CD8-positive, alpha-beta memory T cell (primary cell): ENCODE measurements at regions not wholly inside any gene's neighbourhood (a gene's known extent, or its start where the extent isn't known, plus 50 kb on each side); places are given as distances from the start of the nearest gene placed in this dataset.

Source experiments
- CTCF ChIA-PET: fragments of 350-600 bp; sonication (Branson Sonifier 250); formaldehyde crosslinking; loops from one replicate; lab custom pipeline; 2021; ENCODE audit warnings: antibody characterized with exemption; lab: Charles Lee
- POLR2A ChIA-PET: fragments of 350-600 bp; sonication (Branson Sonifier 250); formaldehyde crosslinking; loops from one replicate; lab custom pipeline; 2021; ENCODE audit warnings: antibody characterized with exemption; lab: Charles Lee
- DNase-seq, 5 donors: peaks; one replicate each; pipeline versions ENCODE4 v3.0.0 to v3.0.0-alpha.2; 2020 to 2022; ENCODE audit warnings: mixed read lengths in 1 of 5
- H3K27ac ChIP-seq: one replicate; pipeline ENCODE4 v1.7.0; 2013; ENCODE audit warnings: low read depth, mild to moderate bottlenecking, low read length, moderate library complexity
- H3K27me3 ChIP-seq: 2 replicates; pipeline ENCODE4 v1.7.0; 2013; ENCODE audit warnings: low read length, mild to moderate bottlenecking; ENCODE audit not compliant: insufficient read depth, poor library complexity, severe bottlenecking
- H3K36me3 ChIP-seq: 2 replicates; pipeline ENCODE4 v1.7.0; 2013; ENCODE audit warnings: mild to moderate bottlenecking, low read length, moderate library complexity; ENCODE audit not compliant: insufficient read depth
- H3K4me1 ChIP-seq: 2 replicates; pipeline ENCODE4 v1.7.0; 2013; ENCODE audit warnings: mild to moderate bottlenecking, low read length, moderate library complexity; ENCODE audit not compliant: insufficient read depth
- H3K4me3 ChIP-seq: 2 replicates; pipeline ENCODE4 v1.7.0; 2013; ENCODE audit warnings: mild to moderate bottlenecking, low read length
- H3K9me3 ChIP-seq: 2 replicates; pipeline ENCODE4 v1.7.0; 2013; ENCODE audit warnings: mild to moderate bottlenecking, low read length
- H3K27ac Mint-ChIP-seq, 8 donors: one replicate each; pipeline ENCODE4 v1.8.0; 2020 to 2021; ENCODE audit warnings: mixed read lengths in 8 of 8, mild to moderate bottlenecking in 6 of 8, inconsistent platforms in 3 of 8, moderate library complexity in 3 of 8
- H3K27me3 Mint-ChIP-seq, 2 donors: one replicate each; pipeline ENCODE4 v1.8.0; 2020 to 2021; ENCODE audit warnings: mixed read lengths in 2 of 2, mild to moderate bottlenecking in 1 of 2, moderate library complexity in 1 of 2
- H3K36me3 Mint-ChIP-seq, 3 donors: one replicate each; pipeline ENCODE4 v1.8.0; 2020 to 2021; ENCODE audit warnings: mixed read lengths in 3 of 3, inconsistent platforms in 1 of 3, mild to moderate bottlenecking in 1 of 3
- H3K4me1 Mint-ChIP-seq, 3 donors: one replicate each; pipeline ENCODE4 v1.8.0; 2020 to 2021; ENCODE audit warnings: mixed read lengths in 3 of 3, inconsistent platforms in 1 of 3, mild to moderate bottlenecking in 1 of 3
- H3K4me3 Mint-ChIP-seq, 7 donors: one replicate each; pipeline ENCODE4 v1.8.0; 2020 to 2021; ENCODE audit warnings: mixed read lengths in 7 of 7, mild to moderate bottlenecking in 6 of 7, moderate library complexity in 4 of 7, inconsistent platforms in 2 of 7
- H3K9me3 Mint-ChIP-seq, 5 donors: one replicate each; pipeline ENCODE4 v1.8.0; 2020 to 2022; ENCODE audit warnings: mixed read lengths in 5 of 5, mild to moderate bottlenecking in 3 of 5, moderate library complexity in 2 of 5, inconsistent platforms in 1 of 5

DNA sequence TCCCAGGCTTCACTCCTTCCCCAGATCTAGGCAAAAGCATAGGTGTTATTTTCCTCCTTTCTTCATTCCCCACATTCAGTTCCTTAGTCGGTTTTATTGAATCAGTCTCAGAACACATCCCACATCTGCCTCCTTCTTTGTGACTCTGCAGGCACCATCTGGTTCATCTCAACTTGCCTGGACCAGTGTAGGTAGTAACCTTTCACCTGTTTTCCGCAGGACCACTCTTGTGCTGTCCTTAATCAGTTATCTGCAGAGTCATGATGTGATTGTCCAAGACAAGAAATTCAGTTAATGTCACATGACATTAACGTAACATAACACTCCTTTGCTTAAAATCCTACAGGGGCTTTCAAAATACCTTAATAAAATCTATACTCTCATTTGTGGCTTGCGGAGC, 174.6 kb downstream of the CHRM3 start:
- Histone ChIP-seq H3K4me3 (no peak overlapping the region), H3K4me1 (no peaks in the 10 kb centered on the region), H3K27ac (no peak overlapping the region), H3K27me3 (no peaks in the 10 kb centered on the region), H3K36me3 (no peaks in the 10 kb centered on the region), H3K9me3 (no peaks in the 10 kb centered on the region)
- no peak for DNase-seq
- Mint-ChIP-seq H3K9me3 (no peaks in the 10 kb centered on the region), H3K4me3 (no peak overlapping the region), H3K27me3 (peaks cover 0 to 8% of the 10 kb centered on the region in 2 donors), H3K4me1 (peaks cover 4 to 7% (median 7%) of the 10 kb centered on the region in 3 donors), H3K36me3 (peaks cover 0 to 3% (median 0%) of the 10 kb centered on the region in 3 donors), H3K27ac (no peak overlapping the region)
- ChIA-PET POLR2A (no interaction called here), CTCF (no interaction called here)

DNA sequence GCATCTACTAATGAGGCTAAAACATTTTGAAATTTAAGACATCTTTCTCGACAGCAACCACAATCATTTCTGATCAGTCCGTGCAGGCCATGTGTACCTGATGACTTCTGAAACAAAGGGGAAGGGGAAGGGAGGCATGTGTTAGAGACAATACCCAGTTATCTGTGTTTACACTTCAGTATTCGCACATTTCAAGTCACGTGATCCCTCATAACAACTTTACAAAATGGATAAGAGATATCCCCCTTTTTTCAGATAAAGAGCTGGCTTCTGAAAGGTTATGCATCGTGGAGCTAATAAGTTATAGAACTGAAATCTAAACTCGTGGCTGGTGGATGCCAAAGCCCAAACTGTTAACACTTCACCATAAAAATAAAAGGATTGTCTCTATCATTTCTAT, 175.7 kb downstream of the CHRM3 start:
- ChIA-PET POLR2A (no interaction called here), CTCF (interaction anchor here (1.7 kb wide), 1 partner anchor 11 kb away, joined by 3 read pairs; no protein-coding TSS in a partner anchor)

DNA sequence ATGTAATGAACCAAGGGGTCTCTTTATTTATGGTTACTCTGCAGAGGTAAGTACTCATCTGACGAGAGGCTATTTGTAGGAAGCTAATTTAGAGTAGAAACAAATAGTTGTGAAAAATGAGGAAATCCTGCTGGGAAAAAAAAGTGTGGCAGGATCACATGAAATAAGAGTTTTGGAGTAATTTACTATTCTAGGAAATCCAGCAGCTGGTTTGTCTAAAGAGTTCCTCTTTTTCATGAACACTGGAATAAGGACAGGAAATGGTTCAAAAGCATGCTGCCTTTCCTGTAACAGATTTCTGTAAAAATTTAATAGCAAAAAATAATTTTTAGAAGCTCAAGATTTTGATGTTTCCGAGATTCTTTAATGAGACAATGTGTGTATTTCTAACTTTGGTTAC, 177.3 kb downstream of the CHRM3 start:
- no peaks in the 10 kb centered on the region for H3K9me3 ChIP-seq
- H3K36me3 ChIP-seq, result no peaks in the 10 kb centered on the region
- H3K27ac Mint-ChIP-seq, result peak overlapping the region in 1 of 8 donors; percentile 8
- CTCF ChIA-PET, result interaction anchor here (1.7 kb wide), 1 partner anchor 9 kb away, joined by 3 read pairs; no protein-coding TSS in a partner anchor
- no peaks in the 10 kb centered on the region for H3K4me1 ChIP-seq
- H3K27me3 ChIP-seq, result no peaks in the 10 kb centered on the region
- POLR2A ChIA-PET, result no interaction called here
- no peak overlapping the region for H3K4me3 ChIP-seq
- no peak overlapping the region for H3K27ac ChIP-seq
- H3K4me1 Mint-ChIP-seq, result peaks cover 3 to 7% (median 6%) of the 10 kb centered on the region in 3 donors
- peaks cover 0 to 3% (median 2%) of the 10 kb centered on the region in 3 donors for H3K36me3 Mint-ChIP-seq
- no peak for DNase-seq
- H3K4me3 Mint-ChIP-seq, result no peak overlapping the region
- H3K27me3 Mint-ChIP-seq, result peaks cover 1 to 8% of the 10 kb centered on the region in 2 donors
- no peaks in the 10 kb centered on the region for H3K9me3 Mint-ChIP-seq

More for the DNA sequence above, 175.7 kb downstream of the CHRM3 start:
- H3K27me3 Mint-ChIP-seq, result peaks cover 0 to 8% of the 10 kb centered on the region in 2 donors
- H3K27me3 ChIP-seq, result no peaks in the 10 kb centered on the region
- H3K36me3 ChIP-seq, result no peaks in the 10 kb centered on the region
- peaks cover 4 to 7% (median 7%) of the 10 kb centered on the region in 3 donors for H3K4me1 Mint-ChIP-seq
- no peaks in the 10 kb centered on the region for H3K9me3 ChIP-seq
- no peak overlapping the region for H3K4me3 ChIP-seq
- no peak overlapping the region for H3K27ac ChIP-seq
- no peaks in the 10 kb centered on the region for H3K9me3 Mint-ChIP-seq
- no peak overlapping the region for H3K4me3 Mint-ChIP-seq
- H3K36me3 Mint-ChIP-seq, result peaks cover 0 to 3% (median 0%) of the 10 kb centered on the region in 3 donors
- H3K27ac Mint-ChIP-seq, result no peak overlapping the region
- no peak for DNase-seq
- H3K4me1 ChIP-seq, result no peaks in the 10 kb centered on the region

DNA sequence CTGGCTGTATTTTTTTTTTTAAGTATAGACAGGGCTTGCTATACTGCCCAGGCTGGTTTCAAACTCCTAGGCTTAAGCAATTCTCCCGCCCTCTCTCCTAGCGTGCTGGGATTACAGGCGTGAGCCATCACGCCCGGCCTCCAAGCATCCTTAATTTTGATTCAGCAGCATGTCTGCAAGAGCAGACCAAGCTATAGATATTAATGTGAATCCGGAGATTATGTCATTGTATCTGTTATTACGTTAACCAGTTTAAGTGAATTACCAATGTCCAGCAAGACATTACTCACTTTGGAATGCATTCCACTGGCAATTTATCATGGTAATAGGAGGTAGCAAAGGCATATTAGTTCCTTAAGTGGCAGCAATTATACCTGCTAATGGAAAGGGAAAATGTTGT, 179.7 kb downstream of the CHRM3 start:
- no peak overlapping the region for H3K27ac ChIP-seq
- no peak overlapping the region for H3K27ac Mint-ChIP-seq
- no peaks in the 10 kb centered on the region for H3K9me3 ChIP-seq
- H3K27me3 ChIP-seq, result no peaks in the 10 kb centered on the region
- H3K4me3 ChIP-seq, result no peak overlapping the region
- DNase-seq, result no peak
- no peak overlapping the region for H3K4me3 Mint-ChIP-seq
- no peaks in the 10 kb centered on the region for H3K4me1 ChIP-seq
- CTCF ChIA-PET, result no interaction called here
- H3K9me3 Mint-ChIP-seq, result no peaks in the 10 kb centered on the region
- no peaks in the 10 kb centered on the region for H3K4me1 Mint-ChIP-seq
- H3K36me3 ChIP-seq, result no peaks in the 10 kb centered on the region
- POLR2A ChIA-PET, result no interaction called here
- peaks cover 1 to 2% of the 10 kb centered on the region in 2 donors for H3K27me3 Mint-ChIP-seq
- peaks cover 0 to 2% (median 0%) of the 10 kb centered on the region in 3 donors for H3K36me3 Mint-ChIP-seq

DNA sequence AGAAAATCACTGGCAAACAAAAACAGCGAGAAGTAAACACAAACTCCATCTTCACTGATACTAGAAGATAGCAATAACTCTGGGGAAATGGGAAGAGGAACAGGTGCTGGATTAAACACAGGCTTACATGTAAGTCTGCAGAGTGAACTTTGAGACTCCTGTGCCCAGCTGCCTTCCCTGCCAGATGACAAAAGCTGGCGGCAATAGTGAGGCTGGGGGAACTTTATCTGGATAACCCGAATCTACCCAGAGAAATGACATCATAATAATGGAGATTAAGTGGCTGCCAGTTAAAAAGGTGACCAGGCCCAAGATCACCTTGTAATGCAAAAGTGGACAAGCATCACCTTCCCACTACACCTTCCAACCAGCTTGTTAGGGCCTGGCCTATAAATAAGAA, 184.5 kb downstream of the CHRM3 start:
- no peaks in the 10 kb centered on the region for H3K9me3 ChIP-seq
- no peaks in the 10 kb centered on the region for H3K36me3 ChIP-seq
- CTCF ChIA-PET, result no interaction called here
- no peaks in the 10 kb centered on the region for H3K4me1 ChIP-seq
- DNase-seq, result no peak
- no peaks in the 10 kb centered on the region for H3K9me3 Mint-ChIP-seq
- H3K4me3 Mint-ChIP-seq, result no peak overlapping the region
- no peak overlapping the region for H3K27ac Mint-ChIP-seq
- no peaks in the 10 kb centered on the region for H3K27me3 ChIP-seq
- H3K36me3 Mint-ChIP-seq, result peaks cover 0 to 2% (median 0%) of the 10 kb centered on the region in 3 donors
- H3K4me3 ChIP-seq, result no peak overlapping the region
- POLR2A ChIA-PET, result no interaction called here
- H3K27me3 Mint-ChIP-seq, result peaks cover 0 to 1% of the 10 kb centered on the region in 2 donors
- no peak overlapping the region for H3K27ac ChIP-seq
- peaks cover 0 to 2% (median 0%) of the 10 kb centered on the region in 3 donors for H3K4me1 Mint-ChIP-seq

DNA sequence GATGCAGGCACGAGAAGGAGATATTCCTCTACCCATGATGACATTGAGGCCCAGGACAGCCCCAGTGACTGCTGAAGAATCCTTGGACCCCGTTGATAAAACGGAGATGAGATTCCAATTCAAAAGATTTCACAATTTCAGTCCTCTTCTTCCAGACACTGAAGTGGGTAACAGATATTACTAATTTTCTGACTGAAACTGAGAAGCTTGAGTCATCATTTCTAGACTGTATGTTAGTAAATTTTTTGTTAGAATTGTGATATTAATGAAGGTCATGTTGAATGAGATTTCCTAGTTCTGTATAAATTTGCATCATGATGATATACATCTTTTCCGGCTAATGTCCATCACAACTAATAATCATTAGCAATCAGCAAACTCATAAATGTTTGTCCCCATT, 185.8 kb downstream of the CHRM3 start:
- H3K4me1 ChIP-seq, result no peaks in the 10 kb centered on the region
- no peaks in the 10 kb centered on the region for H3K9me3 ChIP-seq
- H3K4me3 ChIP-seq, result no peak overlapping the region
- Mint-ChIP-seq H3K27ac (no peak overlapping the region), H3K36me3 (peaks cover 0 to 1% (median 0%) of the 10 kb centered on the region in 3 donors), H3K4me3 (no peak overlapping the region), H3K9me3 (no peaks in the 10 kb centered on the region), H3K27me3 (peaks cover 0 to 1% of the 10 kb centered on the region in 2 donors), H3K4me1 (peaks cover 0 to 2% (median 0%) of the 10 kb centered on the region in 3 donors)
- no peak for DNase-seq
- ChIA-PET CTCF (interaction anchor here (1.0 kb wide), 1 partner anchor 9 kb away, joined by 3 read pairs; no protein-coding TSS in a partner anchor), POLR2A (no interaction called here)
- H3K27ac ChIP-seq, result no peak overlapping the region
- no peaks in the 10 kb centered on the region for H3K36me3 ChIP-seq
- H3K27me3 ChIP-seq, result no peaks in the 10 kb centered on the region

DNA sequence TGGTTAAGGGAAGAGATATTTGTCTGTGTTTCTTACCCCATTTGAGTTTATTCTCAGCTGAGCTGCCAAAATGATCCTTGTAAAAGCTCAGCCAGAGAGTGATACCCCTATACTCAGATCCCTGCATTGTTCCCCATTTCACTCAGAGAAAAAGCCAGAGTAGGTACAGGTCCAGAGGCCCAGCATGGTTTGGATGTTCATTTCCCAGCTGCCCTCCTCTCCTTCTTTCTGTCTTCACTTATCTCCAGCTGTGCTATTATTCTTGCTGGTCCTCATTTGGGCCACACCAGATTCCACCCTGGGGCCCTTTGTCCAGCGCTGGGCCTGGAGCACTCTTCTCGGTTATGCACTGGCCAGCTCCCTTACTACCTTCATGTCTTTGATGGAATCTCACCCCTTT, 187.7 kb downstream of the CHRM3 start:
- Histone ChIP-seq H3K27ac (no peak overlapping the region), H3K27me3 (no peaks in the 10 kb centered on the region), H3K4me1 (no peaks in the 10 kb centered on the region), H3K9me3 (no peaks in the 10 kb centered on the region), H3K36me3 (no peaks in the 10 kb centered on the region), H3K4me3 (no peak overlapping the region)
- CTCF ChIA-PET, result interaction anchor here (0.5 kb wide), 1 partner anchor 10 kb away, joined by 3 read pairs; no protein-coding TSS in a partner anchor
- Mint-ChIP-seq H3K27me3 (peaks cover 2 to 3% of the 10 kb centered on the region in 2 donors), H3K9me3 (no peaks in the 10 kb centered on the region), H3K4me1 (peaks cover 0 to 2% (median 0%) of the 10 kb centered on the region in 3 donors), H3K27ac (no peak overlapping the region), H3K36me3 (no peaks in the 10 kb centered on the region), H3K4me3 (no peak overlapping the region)
- no peak for DNase-seq
- POLR2A ChIA-PET, result no interaction called here

DNA sequence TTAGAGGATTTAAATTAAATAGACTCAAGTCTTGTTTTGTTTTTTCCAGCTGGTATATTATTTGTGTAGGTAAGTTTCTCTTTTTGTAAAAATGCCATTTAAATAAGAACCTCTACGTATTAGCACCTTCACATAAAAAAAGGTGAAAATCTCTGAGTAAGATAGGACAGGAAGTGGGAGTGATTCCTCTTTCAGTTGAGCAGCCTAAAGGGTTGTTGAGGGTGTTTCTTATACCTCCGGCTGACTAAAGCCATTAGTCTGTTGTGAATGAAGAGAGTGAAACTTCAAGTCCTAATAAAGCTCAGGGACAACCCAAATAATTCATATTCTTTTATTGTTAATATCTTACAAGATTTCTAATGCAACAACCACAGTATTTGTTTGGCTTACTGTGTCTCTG, 188.7 kb downstream of the CHRM3 start:
- Mint-ChIP-seq H3K36me3 (no peaks in the 10 kb centered on the region), H3K27me3 (peaks cover 2 to 3% of the 10 kb centered on the region in 2 donors), H3K9me3 (no peaks in the 10 kb centered on the region), H3K27ac (no peak overlapping the region), H3K4me3 (no peak overlapping the region), H3K4me1 (peaks cover 0 to 2% (median 0%) of the 10 kb centered on the region in 3 donors)
- Histone ChIP-seq H3K36me3 (no peaks in the 10 kb centered on the region), H3K27me3 (no peaks in the 10 kb centered on the region), H3K9me3 (no peaks in the 10 kb centered on the region), H3K4me3 (no peak overlapping the region), H3K4me1 (no peaks in the 10 kb centered on the region), H3K27ac (no peak overlapping the region)
- POLR2A ChIA-PET, result no interaction called here
- CTCF ChIA-PET, result no interaction called here
- DNase-seq, result no peak
